NB4 (cell line): ENCODE measurements at regions not wholly inside any gene's neighbourhood (a gene's known extent, or its start where the extent isn't known, plus 50 kb on each side); places are given as distances from the start of the nearest gene placed in this dataset.
"Not testable (repeated sequence)": the region's sequence is repeated elsewhere in the genome, so short reads cannot be mapped to it uniquely, and the experiment has no call there.

Experiments used
- DNase-seq: peaks from one replicate; pipeline ENCODE4 v3.0.0; 2010; ENCODE audit warnings: low read depth
- H3K4me3 ChIP-seq: one replicate; pipeline ENCODE4 v1.5.1; 2011; ENCODE audit warnings: mild to moderate bottlenecking, low read depth, low read length, moderate library complexity
- CTCF ChIP-seq: IDR thresholded peaks from one replicate; pipeline ENCODE4 v1.5.1; 2012; ENCODE audit warnings: low read depth, low read length
- MAX ChIP-seq: IDR thresholded peaks from 2 replicates; pipeline ENCODE4 v1.6.1; 2011; ENCODE audit warnings: low read depth, low read length
- MYC ChIP-seq: IDR thresholded peaks from 2 replicates; pipeline ENCODE4 v1.6.1; 2011; ENCODE audit warnings: low read depth, low read length
- POLR2A ChIP-seq: IDR thresholded peaks from 2 replicates; pipeline ENCODE4 v1.6.1; 2011; ENCODE audit warnings: mild to moderate bottlenecking; ENCODE audit not compliant: insufficient read length; ENCODE audit errors: extremely low read depth

DNA sequence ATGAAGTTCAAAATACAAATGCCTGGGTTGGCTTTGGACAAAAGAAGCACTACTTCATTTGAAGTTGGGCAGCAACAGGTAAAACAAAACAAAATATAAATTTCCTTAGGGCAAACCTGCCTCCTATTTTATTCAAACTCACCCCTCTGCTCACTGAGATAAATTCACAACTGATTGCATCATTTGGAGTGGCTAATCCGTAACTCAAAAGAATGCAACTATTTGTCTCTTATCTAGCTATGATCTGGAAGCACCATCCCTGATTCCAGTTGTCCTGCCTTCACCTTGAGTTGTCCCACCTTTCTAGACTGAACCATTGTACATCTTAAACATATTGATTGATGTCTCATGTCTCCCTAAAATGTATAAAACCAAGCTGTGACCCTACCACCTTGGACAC is 145.0 kb downstream of the CCER1 start:
- no peak for DNase-seq
- TF ChIP-seq MAX (no peak), CTCF (no peak), POLR2A (no peak), MYC (no peak)
- H3K4me3 ChIP-seq = no peak overlapping the region

- no peak overlapping the region for H3K4me3 ChIP-seq
- TF ChIP-seq CTCF (no peak), MAX (no peak), MYC (no peak), POLR2A (no peak)
- no peak for DNase-seq
These were observed 146.4 kb downstream of the CCER1 start for GRCh38 chr12:90808568-90808967.

DNA sequence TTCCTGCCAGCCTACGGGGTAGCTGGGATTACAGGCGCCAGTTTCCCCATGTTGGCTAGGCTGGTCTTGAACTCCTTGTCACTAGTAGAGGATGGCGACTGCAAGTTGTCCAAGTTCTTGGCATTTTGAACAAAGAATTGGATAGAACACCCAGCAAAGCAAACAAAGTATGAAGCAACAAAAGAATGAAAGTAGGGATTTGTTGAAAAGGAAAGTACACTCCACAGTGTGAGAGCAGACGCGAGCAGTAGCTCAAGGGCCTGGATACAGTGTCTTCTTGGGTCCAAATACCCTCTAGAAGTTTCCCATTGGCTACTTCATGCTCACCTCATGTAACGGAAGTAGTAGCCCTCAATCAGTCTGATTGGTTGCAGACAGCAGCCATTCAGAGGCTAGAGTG is 152.2 kb downstream of the CCER1 start:
- H3K4me3 ChIP-seq = no peak overlapping the region
- DNase-seq = no peak
- TF ChIP-seq CTCF (no peak), MAX (no peak), MYC (no peak), POLR2A (no peak)

GRCh38 chr12:90801776-90802175 is 153.2 kb downstream of the CCER1 start:
- TF ChIP-seq MYC = no peak
- TF ChIP-seq MAX = no peak
- TF ChIP-seq CTCF = no peak
- TF ChIP-seq POLR2A = no peak

DNA sequence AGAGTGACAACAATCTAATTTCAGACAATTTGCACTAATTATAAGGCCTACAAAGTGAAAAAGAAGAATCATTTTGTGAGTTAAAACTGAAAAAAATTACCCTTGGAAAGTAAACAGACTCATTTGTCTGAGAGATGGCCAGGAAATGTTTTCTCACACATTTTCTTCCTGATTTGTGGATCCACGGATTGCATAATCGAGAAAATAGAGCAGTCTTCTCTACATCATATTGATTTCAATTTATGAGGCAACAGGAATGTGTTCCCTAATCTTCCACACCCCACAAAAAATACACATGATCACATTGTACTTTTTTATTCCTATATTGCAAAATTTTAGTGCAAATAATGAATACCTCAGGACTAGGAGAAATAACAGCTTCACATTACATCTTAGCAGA is 160.8 kb downstream of the CCER1 start:
- TF ChIP-seq CTCF (no peak), POLR2A (no peak), MYC (no peak), MAX (no peak)
- DNase-seq = no peak
- H3K4me3 ChIP-seq = no peak overlapping the region

More at GRCh38 chr12:90801776-90802175, 153.2 kb downstream of the CCER1 start:
- no peak for DNase-seq
- no peak overlapping the region for H3K4me3 ChIP-seq

GRCh38 chr12:90792718-90793117 is 162.3 kb downstream of the CCER1 start:
- DNase-seq, H3K4me3 ChIP-seq: not testable (repeated sequence)
